ENCODE measurements at regions not wholly inside any gene's neighbourhood (a gene's known extent, or its start where the extent isn't known, plus 50 kb on each side); places are given as distances from the start of the nearest gene placed in this dataset.

GRCh38 chr3:34421762-34422161, 623.3 kb downstream of the PDCD6IP start:
- WGBS, 2 donors = 78 to 82% methylated on average over 2 of the region's 2 CpGs
- intact Hi-C loops (cut with DNase I) = no loop called here
- Histone ChIP-seq H3K27ac (no peak overlapping the region), H3K27me3 (no peaks in the 10 kb centered on the region), H3K9me3 (no peaks in the 10 kb centered on the region), H3K4me3 (replicated peaks in 1 of 3) (no peak overlapping the region), H3K36me3 (no peaks in the 10 kb centered on the region), H3K4me1 (no peaks in the 10 kb centered on the region)
- TF ChIP-seq, protein P1, sequence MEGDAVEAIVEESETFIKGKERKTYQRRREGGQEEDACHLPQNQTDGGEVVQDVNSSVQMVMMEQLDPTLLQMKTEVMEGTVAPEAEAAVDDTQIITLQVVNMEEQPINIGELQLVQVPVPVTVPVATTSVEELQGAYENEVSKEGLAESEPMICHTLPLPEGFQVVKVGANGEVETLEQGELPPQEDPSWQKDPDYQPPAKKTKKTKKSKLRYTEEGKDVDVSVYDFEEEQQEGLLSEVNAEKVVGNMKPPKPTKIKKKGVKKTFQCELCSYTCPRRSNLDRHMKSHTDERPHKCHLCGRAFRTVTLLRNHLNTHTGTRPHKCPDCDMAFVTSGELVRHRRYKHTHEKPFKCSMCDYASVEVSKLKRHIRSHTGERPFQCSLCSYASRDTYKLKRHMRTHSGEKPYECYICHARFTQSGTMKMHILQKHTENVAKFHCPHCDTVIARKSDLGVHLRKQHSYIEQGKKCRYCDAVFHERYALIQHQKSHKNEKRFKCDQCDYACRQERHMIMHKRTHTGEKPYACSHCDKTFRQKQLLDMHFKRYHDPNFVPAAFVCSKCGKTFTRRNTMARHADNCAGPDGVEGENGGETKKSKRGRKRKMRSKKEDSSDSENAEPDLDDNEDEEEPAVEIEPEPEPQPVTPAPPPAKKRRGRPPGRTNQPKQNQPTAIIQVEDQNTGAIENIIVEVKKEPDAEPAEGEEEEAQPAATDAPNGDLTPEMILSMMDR (IDR thresholded peaks at IDR 0.05) = no peak
- TF ChIP-seq POLR2A (IDR thresholded peaks at IDR 0.05) = no peak
- no peak for DNase-seq

DNA sequence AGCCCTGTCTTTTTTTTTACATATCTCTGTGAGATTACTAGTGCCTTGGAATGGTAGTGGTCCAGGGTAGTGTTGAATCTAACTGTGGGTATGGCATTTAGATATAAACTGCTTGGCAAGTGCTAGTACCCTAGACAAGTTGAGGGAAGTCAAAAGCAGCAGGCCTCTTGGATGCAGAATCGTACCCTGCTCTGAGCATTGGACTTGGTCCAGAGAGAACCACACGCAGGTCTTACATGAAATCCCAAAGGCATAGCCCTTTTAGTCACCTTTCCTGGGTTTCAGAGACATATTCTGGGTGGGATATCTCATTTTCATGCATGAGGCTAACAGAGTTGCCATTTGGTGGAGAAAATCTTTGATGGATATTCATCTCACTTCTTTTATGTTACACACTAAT, 641.4 kb downstream of the PDCD6IP start:
- Histone ChIP-seq H3K36me3 (no peaks in the 10 kb centered on the region), H3K27me3 (no peaks in the 10 kb centered on the region), H3K27ac (no peak overlapping the region), H3K4me1 (no peaks in the 10 kb centered on the region), H3K4me3 (replicated peaks in 1 of 3) (no peak overlapping the region), H3K9me3 (no peaks in the 10 kb centered on the region)
- no peak for DNase-seq
- intact Hi-C loops (cut with DNase I) = no loop called here
- WGBS, 2 donors = 81 to 82% methylated on average over 2 of the region's 2 CpGs
- TF ChIP-seq POLR2A (IDR thresholded peaks at IDR 0.05) = no peak
- TF ChIP-seq, protein P1 (IDR thresholded peaks at IDR 0.05) = no peak

DNA sequence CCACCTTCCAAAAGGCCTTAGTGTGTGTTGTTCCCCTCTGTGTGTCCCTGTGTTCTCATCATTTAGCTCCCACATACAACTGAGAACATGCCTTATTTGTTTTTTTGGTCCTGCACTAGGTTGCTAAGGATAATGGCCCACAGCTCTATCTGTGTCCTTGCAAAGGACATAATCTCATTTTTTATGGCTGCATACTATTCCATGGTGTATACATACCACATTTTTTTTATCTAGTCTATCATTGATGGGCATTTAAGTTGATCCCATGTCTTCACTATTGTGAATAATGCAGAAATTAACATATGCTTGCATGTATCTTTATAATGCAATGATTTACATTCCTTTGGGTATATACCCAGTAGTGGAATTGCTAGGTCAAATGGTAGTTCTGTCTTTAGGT, 645.7 kb downstream of the PDCD6IP start:
- TF ChIP-seq POLR2A (IDR thresholded peaks at IDR 0.05) = no peak
- TF ChIP-seq, protein P1 (IDR thresholded peaks at IDR 0.05) = no peak
- intact Hi-C loops (cut with DNase I) = no loop called here
- Histone ChIP-seq H3K9me3 (no peaks in the 10 kb centered on the region), H3K4me1 (no peaks in the 10 kb centered on the region), H3K27me3 (no peaks in the 10 kb centered on the region), H3K27ac (no peak overlapping the region), H3K4me3 (replicated peaks in 1 of 3) (no peak overlapping the region), H3K36me3 (no peaks in the 10 kb centered on the region)
- no peak for DNase-seq

- WGBS, 2 donors = 64 to 72% methylated on average over 3 of the region's 3 CpGs
- intact Hi-C loops (cut with DNase I) = no loop called here
- no peaks in the 10 kb centered on the region for H3K36me3 ChIP-seq
Observed at GRCh38 chr3:34449305-34449704, 650.9 kb downstream of the PDCD6IP start.

DNA sequence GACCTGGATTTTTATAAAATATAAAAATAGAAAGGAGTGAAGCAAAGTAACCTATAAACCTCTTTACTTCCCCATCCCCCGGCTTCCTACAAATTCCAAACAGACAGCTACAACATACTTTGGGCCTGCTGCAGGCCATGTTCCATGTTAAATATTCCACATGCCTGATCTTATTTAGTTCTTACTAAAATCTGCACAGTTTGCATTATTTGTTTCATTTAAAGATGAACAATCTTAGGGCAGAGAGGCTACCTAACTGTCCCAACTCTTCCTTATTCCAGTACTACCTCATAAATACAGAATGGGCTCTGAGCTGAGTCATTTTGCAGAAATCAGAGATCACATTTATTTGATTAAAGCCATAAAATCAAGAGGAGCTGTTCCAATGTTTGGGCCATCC, 665.0 kb downstream of the PDCD6IP start:
- Histone ChIP-seq H3K4me3 (replicated peaks in 1 of 3) (no peak overlapping the region), H3K27me3 (no peaks in the 10 kb centered on the region), H3K9me3 (no peaks in the 10 kb centered on the region), H3K36me3 (no peaks in the 10 kb centered on the region), H3K27ac (no peak overlapping the region), H3K4me1 (no peaks in the 10 kb centered on the region)
- TF ChIP-seq, protein P1 (IDR thresholded peaks at IDR 0.05) = no peak
- TF ChIP-seq POLR2A (IDR thresholded peaks at IDR 0.05) = no peak
- no peak for DNase-seq
- WGBS, 2 donors = 73 to 90% methylated on average over 1 of the region's 1 CpG
- intact Hi-C loops (cut with DNase I) = no loop called here

More at GRCh38 chr3:34449305-34449704, 650.9 kb downstream of the PDCD6IP start:
- Histone ChIP-seq H3K27ac (no peak overlapping the region), H3K27me3 (no peaks in the 10 kb centered on the region), H3K4me1 (no peaks in the 10 kb centered on the region), H3K9me3 (no peaks in the 10 kb centered on the region), H3K4me3 (replicated peaks in 1 of 3) (no peak overlapping the region)
- TF ChIP-seq, protein P1 (IDR thresholded peaks at IDR 0.05) = no peak
- TF ChIP-seq POLR2A (IDR thresholded peaks at IDR 0.05) = no peak
- DNase-seq = no peak
